ENCODE measurements at regions not wholly inside any gene's neighbourhood (a gene's known extent, or its start where the extent isn't known, plus 50 kb on each side); places are given as distances from the start of the nearest gene placed in this dataset.

DNA sequence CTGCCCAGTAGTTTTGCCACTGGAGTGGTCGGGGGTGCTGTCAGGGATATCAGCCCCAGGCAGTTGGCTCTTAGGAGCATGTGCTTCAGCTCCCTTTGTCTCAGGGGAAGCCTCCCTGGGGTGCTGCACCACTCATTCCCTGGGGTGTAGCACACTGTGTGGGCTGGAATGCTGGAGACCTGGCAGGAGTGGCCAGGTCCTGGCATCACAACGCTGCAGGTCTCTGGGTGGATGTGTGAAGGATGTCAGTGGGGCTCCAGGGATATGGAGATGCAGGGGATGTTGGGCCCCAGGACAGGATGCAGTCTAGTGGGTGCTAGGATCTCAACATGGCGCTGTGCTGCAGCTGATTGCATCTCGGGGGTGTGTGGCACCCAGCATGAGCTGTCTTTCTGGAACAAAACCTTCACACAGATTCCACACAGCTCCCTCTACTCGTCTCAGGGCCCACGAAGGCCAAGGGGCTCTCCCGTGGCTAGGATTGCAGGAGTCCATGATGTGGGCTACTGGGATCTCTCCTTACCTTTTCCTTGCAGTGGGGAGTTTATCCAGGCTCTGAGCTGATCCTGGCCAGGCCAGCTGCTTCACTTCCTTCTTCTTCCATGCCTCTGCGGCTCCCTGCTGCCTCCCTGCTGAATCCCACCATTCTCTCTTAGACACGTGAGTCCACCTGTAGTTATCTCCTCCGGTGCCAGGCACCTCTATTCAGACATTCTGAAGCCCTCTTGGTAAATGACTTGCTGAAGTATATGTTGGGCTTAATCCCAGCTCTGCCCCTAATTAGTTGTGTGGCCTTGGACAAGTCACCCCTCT lies 295.1 kb downstream of the RPS24 start:
- TF ChIP-seq REST (IDR thresholded peaks at IDR 0.05; ENCODE audit: insufficient read depth in 1 of 2, low read depth in 2 of 2, low read length in 2 of 2) (no peak), TAF1 (IDR thresholded peaks at IDR 0.05; ENCODE audit: borderline replicate concordance, insufficient read depth, low read length) (no peak), SIN3A (IDR thresholded peaks at IDR 0.05; ENCODE audit: borderline replicate concordance, insufficient read depth, low read length) (no peak), POLR2AphosphoS5 (IDR thresholded peaks at IDR 0.05; ENCODE audit: low read depth, low read length) (no peak), FOXP2 (optimal IDR thresholded peaks at IDR 0.05; ENCODE audit: borderline replicate concordance, extremely low read depth, extremely low read length, insufficient read depth) (no peak)

DNA sequence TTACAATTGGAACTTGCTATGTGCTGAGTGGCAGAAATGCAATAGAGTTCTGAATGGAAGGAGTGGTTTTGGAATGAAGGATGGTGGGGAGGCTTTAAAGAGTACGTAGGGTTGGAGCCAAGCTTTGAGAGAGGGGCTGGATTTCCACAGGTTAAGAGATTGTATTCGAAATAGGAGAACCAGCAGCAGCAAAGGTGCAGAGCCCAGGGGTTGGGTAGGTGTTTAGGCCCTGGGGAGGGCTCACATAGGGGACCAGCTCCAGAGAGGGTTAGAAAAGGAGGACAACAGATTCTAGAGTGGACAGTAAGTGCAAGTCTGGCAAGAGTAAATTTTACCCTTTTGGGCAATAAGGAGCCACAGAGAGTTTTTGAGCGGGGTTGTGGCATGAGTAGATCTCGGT lies 297.2 kb downstream of the RPS24 start:
- TF ChIP-seq FOXP2 (optimal IDR thresholded peaks at IDR 0.05; ENCODE audit: borderline replicate concordance, extremely low read depth, extremely low read length, insufficient read depth) = no peak
- no peak for TF ChIP-seq REST (IDR thresholded peaks at IDR 0.05; ENCODE audit: insufficient read depth in 1 of 2, low read depth in 2 of 2, low read length in 2 of 2)
- no peak for TF ChIP-seq POLR2AphosphoS5 (IDR thresholded peaks at IDR 0.05; ENCODE audit: low read depth, low read length)
- no peak for TF ChIP-seq SIN3A (IDR thresholded peaks at IDR 0.05; ENCODE audit: borderline replicate concordance, insufficient read depth, low read length)
- TF ChIP-seq TAF1 (IDR thresholded peaks at IDR 0.05; ENCODE audit: borderline replicate concordance, insufficient read depth, low read length) = no peak

DNA sequence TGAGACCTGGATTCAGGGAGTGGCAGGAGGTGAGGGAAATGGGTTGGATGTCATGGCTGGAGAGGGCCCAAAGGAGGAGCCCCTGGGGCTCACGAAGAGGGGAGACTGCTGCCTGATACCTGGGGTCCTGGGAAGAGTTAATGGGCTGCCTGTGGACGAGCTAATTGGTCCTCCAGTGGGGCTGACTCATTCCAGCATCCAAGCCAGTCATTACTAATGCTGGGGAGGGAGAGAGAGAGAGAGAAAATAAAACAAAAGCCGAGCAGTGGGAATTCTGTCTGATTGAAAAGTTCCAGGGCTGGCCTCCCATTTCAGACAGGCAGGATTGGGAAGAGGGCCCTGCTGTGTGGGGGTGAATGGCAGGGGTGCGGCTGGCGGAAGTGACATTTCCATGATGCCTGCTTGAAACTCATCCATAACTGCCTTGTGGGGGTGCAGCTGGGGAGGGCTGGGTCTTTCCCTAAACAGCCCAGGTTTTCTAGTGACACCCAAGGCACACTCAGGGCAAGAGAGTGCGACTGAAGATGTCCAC lies 297.8 kb downstream of the RPS24 start:
- TF ChIP-seq REST (IDR thresholded peaks at IDR 0.05; ENCODE audit: insufficient read depth in 1 of 2, low read depth in 2 of 2, low read length in 2 of 2) (no peak), SIN3A (IDR thresholded peaks at IDR 0.05; ENCODE audit: borderline replicate concordance, insufficient read depth, low read length) (no peak), POLR2AphosphoS5 (IDR thresholded peaks at IDR 0.05; ENCODE audit: low read depth, low read length) (no peak), FOXP2 (optimal IDR thresholded peaks at IDR 0.05; ENCODE audit: borderline replicate concordance, extremely low read depth, extremely low read length, insufficient read depth) (no peak), TAF1 (IDR thresholded peaks at IDR 0.05; ENCODE audit: borderline replicate concordance, insufficient read depth, low read length) (no peak)

DNA sequence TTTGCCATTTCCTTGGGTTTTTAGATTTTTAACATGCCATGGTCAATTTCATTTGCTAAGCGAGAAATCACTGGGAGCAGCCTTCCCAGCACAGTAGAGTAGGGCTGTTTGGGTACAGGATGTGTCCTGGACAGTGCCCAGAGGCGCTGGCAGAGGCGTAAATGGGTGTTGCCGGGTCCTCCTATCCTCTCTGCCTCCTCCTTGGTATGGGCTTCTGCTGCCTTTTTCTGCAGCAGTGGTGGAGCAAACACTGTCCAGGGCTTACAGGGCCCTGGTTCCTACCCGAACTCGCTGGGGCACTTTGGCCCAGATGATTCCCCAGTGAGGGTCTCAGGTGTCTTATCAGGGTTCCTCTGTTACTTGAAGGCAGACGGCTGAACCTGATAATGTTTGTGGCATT lies 298.3 kb downstream of the RPS24 start:
- no peak for TF ChIP-seq SIN3A (IDR thresholded peaks at IDR 0.05; ENCODE audit: borderline replicate concordance, insufficient read depth, low read length)

- no peak for TF ChIP-seq FOXP2 (optimal IDR thresholded peaks at IDR 0.05; ENCODE audit: borderline replicate concordance, extremely low read depth, extremely low read length, insufficient read depth)
- no peak for TF ChIP-seq SIN3A (IDR thresholded peaks at IDR 0.05; ENCODE audit: borderline replicate concordance, insufficient read depth, low read length)
- TF ChIP-seq TAF1 (IDR thresholded peaks at IDR 0.05; ENCODE audit: borderline replicate concordance, insufficient read depth, low read length) = no peak
- TF ChIP-seq POLR2AphosphoS5 (IDR thresholded peaks at IDR 0.05; ENCODE audit: low read depth, low read length) = no peak
- TF ChIP-seq REST (IDR thresholded peaks at IDR 0.05; ENCODE audit: insufficient read depth in 1 of 2, low read depth in 2 of 2, low read length in 2 of 2) = no peak
These were observed 299.0 kb downstream of the RPS24 start for GRCh38 chr10:78332657-78333056.
